AG04450 (cell line): ENCODE measurements at regions not wholly inside any gene's neighbourhood (a gene's known extent, or its start where the extent isn't known, plus 50 kb on each side); places are given as distances from the start of the nearest gene placed in this dataset.
"Not testable (repeated sequence)": the region's sequence is repeated elsewhere in the genome, so short reads cannot be mapped to it uniquely, and the experiment has no call there.

ENCODE experiments used
- CTCF ChIA-PET: fragments of 300-600, 350-600 bp; formaldehyde crosslinking; extraction: SDS; loops from one replicate; lab custom pipeline; 2022; ENCODE audit warnings: antibody characterized with exemption, inconsistent platforms; lab: Charles Lee
- POLR2A ChIA-PET: fragments of 350-600 bp; formaldehyde crosslinking; extraction: SDS; loops from one replicate; lab custom pipeline; 2021; ENCODE audit warnings: antibody characterized with exemption, inconsistent platforms; lab: Yijun Ruan, JAX
- DNase-seq: peaks from one replicate; pipeline ENCODE4 v3.0.0-alpha.2; 2011; ENCODE audit warnings: low read depth, low spot score
- H3K27ac ChIP-seq: one replicate; pipeline ENCODE4 v1.5.1; 2012; ENCODE audit warnings: low read depth, low read length, control low read depth
- H3K27me3 ChIP-seq: one replicate; pipeline ENCODE4 v1.6.0; 2012; ENCODE audit warnings: low read length; ENCODE audit not compliant: control insufficient read depth, insufficient read depth
- H3K4me3 ChIP-seq: 2 replicates; pipeline ENCODE4 v1.5.1; 2011; ENCODE audit warnings: mild to moderate bottlenecking, low read depth, low read length, control low read depth
- H3K9me3 ChIP-seq: 2 replicates; pipeline ENCODE4 v1.5.1; 2012; ENCODE audit warnings: low read length; ENCODE audit not compliant: control insufficient read depth, insufficient read depth
- TF ChIP-seq, protein P1 (sequence below): IDR thresholded peaks from 2 replicates; pipeline ENCODE4 v1.5.1; 2011; ENCODE audit warnings: low read depth, low read length, control low read depth, inconsistent platforms

DNA sequence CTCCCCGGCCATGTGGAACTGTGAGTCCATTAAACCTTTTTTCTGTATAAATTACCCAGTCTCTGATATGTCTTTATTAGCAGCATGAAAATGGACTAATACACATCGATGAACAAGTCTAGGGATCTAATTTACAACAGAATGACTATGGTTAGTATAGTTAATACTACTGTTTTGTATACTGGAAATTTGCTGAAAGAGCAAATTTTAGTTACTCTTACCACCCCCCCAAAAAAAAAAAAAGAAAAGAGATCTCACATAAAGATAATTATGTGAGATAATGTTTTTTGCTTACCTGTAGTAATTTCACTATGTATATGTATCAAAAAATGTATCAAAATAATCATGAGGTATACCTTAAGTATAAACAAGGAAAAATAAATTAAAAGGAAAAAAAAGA is 199.5 kb upstream of the GRM3 start:
- Histone ChIP-seq H3K27me3 (no peaks in the 10 kb centered on the region), H3K4me3 (no peak overlapping the region), H3K27ac (no peak overlapping the region), H3K9me3 (peaks cover 5% of the 10 kb centered on the region; the same call in 1 of the 2 replicates)
- CTCF ChIA-PET: no interaction called here
- TF ChIP-seq, protein P1, sequence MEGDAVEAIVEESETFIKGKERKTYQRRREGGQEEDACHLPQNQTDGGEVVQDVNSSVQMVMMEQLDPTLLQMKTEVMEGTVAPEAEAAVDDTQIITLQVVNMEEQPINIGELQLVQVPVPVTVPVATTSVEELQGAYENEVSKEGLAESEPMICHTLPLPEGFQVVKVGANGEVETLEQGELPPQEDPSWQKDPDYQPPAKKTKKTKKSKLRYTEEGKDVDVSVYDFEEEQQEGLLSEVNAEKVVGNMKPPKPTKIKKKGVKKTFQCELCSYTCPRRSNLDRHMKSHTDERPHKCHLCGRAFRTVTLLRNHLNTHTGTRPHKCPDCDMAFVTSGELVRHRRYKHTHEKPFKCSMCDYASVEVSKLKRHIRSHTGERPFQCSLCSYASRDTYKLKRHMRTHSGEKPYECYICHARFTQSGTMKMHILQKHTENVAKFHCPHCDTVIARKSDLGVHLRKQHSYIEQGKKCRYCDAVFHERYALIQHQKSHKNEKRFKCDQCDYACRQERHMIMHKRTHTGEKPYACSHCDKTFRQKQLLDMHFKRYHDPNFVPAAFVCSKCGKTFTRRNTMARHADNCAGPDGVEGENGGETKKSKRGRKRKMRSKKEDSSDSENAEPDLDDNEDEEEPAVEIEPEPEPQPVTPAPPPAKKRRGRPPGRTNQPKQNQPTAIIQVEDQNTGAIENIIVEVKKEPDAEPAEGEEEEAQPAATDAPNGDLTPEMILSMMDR: no peak
- POLR2A ChIA-PET: no interaction called here
- no peak for DNase-seq

DNA sequence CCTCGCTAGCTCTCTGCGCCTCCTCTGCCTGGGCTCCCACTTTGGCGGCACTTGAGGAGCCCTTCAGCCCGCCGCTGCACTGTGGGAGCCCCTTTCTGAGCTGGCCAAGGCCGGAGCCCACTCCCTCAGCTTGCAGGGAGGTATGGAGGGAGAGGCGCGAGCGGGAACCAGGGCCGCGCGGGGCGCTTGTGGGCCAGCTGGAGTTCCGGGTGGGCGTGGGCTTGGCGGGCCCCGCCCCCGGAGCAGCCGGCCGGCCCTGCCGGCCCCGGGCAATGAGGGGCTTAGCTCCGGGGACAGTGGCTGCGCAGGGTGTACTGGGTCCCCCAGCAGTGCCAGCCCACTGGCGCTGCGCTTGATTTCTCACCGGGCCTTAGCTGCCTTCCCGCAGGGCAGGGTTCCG is 203.3 kb upstream of the GRM3 start:
- H3K4me3 ChIP-seq, POLR2A ChIA-PET, H3K9me3 ChIP-seq, H3K27me3 ChIP-seq, H3K27ac ChIP-seq, CTCF ChIA-PET, DNase-seq: not testable (repeated sequence)

DNA sequence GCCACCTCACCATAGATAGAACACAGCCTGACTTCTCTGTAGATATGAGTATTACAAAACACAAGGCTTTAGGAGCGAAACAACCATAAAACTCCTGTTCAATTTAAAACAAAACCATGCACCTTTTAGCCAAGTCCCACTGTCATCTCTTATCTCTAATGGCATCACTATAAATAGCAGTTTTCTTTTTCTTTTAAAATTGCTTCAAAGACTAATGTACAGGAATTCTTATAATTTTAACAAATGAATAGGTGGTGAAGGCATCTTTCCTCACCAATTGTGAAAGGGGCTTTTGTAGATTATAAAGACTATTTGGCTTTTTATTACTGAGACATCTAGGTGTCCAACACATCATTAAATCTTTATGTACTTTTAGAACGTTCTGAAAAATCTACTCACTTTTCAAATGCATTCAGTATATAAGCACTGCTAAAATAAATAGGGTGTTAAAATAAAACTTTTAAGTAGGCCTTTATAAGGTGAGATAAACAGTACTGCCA is 205.7 kb upstream of the GRM3 start:
- no peak overlapping the region for H3K4me3 ChIP-seq
- ChIA-PET CTCF (no interaction called here), POLR2A (no interaction called here)
- TF ChIP-seq, protein P1: no peak
- H3K27ac ChIP-seq: no peak overlapping the region
- no peaks in the 10 kb centered on the region for H3K27me3 ChIP-seq
- H3K9me3 ChIP-seq: peaks cover 5% of the 10 kb centered on the region; the same call in 1 of the 2 replicates
- no peak for DNase-seq

DNA sequence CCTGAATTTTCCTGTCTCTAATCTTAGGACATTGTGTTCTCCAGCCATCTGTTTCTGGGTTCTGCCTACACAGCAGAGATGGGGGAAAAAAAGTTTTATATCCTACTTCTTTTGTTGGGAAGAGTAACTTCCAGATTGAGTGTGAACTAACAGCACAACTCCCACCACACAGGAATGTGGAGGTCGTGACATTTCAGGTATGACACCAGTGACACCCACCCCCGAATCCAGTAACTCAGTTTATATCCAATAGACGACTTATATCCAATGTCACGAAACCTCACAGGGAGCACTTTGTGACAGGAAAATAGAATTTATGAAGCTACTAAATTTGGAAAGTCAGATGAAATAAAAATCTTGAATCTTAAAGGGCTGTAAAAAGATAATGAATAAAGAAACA is 211.9 kb upstream of the GRM3 start:
- CTCF ChIA-PET: no interaction called here

DNA sequence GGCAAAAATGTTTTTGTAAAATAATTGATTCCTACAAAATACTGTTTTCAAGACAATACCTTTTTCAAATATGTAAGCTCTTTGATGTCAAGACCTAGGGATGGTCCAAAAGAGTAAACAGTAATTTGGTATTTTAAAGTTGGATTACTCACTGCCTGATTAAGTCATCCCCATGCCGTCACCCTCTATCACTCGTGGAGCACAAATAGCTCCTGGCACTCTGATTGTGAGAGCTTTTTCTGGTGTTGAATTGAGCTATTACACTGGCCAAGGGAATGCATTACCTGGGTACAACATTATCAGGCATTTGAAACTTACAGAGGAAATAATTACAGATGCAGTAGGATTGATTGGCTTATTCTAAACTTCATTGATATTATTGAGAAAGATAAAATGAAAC is 231.9 kb upstream of the GRM3 start:
- CTCF ChIA-PET: no interaction called here
- POLR2A ChIA-PET: no interaction called here
- DNase-seq: no peak
- TF ChIP-seq, protein P1: no peak
- Histone ChIP-seq H3K27ac (no peak overlapping the region), H3K27me3 (no peaks in the 10 kb centered on the region), H3K9me3 (no peaks in the 10 kb centered on the region), H3K4me3 (no peak overlapping the region)

More for the DNA sequence above, 211.9 kb upstream of the GRM3 start:
- H3K27me3 ChIP-seq: no peaks in the 10 kb centered on the region
- TF ChIP-seq, protein P1: no peak
- no peaks in the 10 kb centered on the region; the same call in 1 of the 2 replicates for H3K9me3 ChIP-seq
- DNase-seq: no peak
- H3K4me3 ChIP-seq: no peak overlapping the region
- H3K27ac ChIP-seq: no peak overlapping the region
- POLR2A ChIA-PET: no interaction called here

DNA sequence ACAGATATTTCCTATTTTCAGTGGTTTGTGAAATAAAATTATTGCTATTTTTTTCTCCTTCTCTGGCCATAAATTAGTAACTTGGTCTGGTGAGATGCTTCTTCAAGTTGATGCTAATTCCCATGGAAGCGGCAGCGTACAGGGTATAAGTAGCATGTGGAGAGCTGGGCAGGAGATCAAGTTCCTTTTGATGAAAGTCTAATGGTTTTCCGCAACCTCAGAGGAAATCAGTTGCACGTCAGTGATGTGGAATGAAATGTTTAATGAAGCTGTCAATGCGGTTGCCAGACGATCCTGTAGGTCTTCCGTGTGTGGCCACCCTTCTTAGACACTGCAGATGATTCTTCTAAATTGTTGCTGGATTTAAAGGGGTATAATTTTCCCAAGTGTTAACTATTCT is 236.4 kb upstream of the GRM3 start:
- DNase-seq: no peak
- Histone ChIP-seq H3K27me3 (no peaks in the 10 kb centered on the region), H3K4me3 (no peak overlapping the region), H3K27ac (no peak overlapping the region), H3K9me3 (no peaks in the 10 kb centered on the region)
- ChIA-PET CTCF (no interaction called here), POLR2A (no interaction called here)
- TF ChIP-seq, protein P1: no peak
